Heart left ventricle (tissue), 16 donors: ENCODE measurements at regions not wholly inside any gene's neighbourhood (a gene's known extent, or its start where the extent isn't known, plus 50 kb on each side); places are given as distances from the start of the nearest gene placed in this dataset.

Experiments used
- ATAC-seq, 4 donors: fragments of 200-7000 bp; cut with Tn5 transposase; one replicate each; pipeline ENCODE4 v1.9.1; 2020 to 2022; ENCODE audit warnings: moderate library complexity in 4 of 4, mild to moderate bottlenecking in 3 of 4, moderate number of reproducible peaks in 1 of 4
- DNase-seq, 5 donors: peaks; one replicate each; pipeline ENCODE4 v3.0.0-alpha.2; 2020
- H3K27ac ChIP-seq, 12 donors: fragments of 200-600 bp; sonication (generic) in 4 of 12; one replicate each; pipeline versions ENCODE4 v1.5.0 to v1.8.0; 2016 to 2022; ENCODE audit warnings: mild to moderate bottlenecking in 2 of 12
- H3K27me3 ChIP-seq, 9 donors: fragments of 200-600 bp; sonication (generic) in 2 of 9; one replicate each; pipeline versions ENCODE4 v1.5.1 to v1.8.0; 2016 to 2022; ENCODE audit warnings: mild to moderate bottlenecking in 3 of 9
- H3K36me3 ChIP-seq, 9 donors: fragments of 200-600 bp; sonication (generic) in 2 of 9; one replicate each; pipeline versions ENCODE4 v1.5.0 to v1.8.0; 2018 to 2022; ENCODE audit warnings: mild to moderate bottlenecking in 2 of 9
- H3K4me1 ChIP-seq, 12 donors: fragments of 200-600 bp; sonication (generic) in 4 of 12; one replicate each; pipeline versions ENCODE4 v1.5.0 to v1.8.0; 2016 to 2022; ENCODE audit warnings: mild to moderate bottlenecking in 3 of 12
- H3K4me3 ChIP-seq, 12 donors: fragments of 200-600 bp; sonication (generic) in 4 of 12; one replicate each; pipeline versions ENCODE4 v1.5.0 to v1.8.0; 2017 to 2022; ENCODE audit warnings: mild to moderate bottlenecking in 9 of 12, moderate library complexity in 4 of 12
- H3K9me3 ChIP-seq, 12 donors: fragments of 200-600 bp; sonication (generic) in 4 of 12; one replicate each; pipeline versions ENCODE4 v1.5.0 to v1.8.0; 2016 to 2022; ENCODE audit warnings: mild to moderate bottlenecking in 1 of 12
- CTCF ChIP-seq, 12 donors: fragments of 200-600 bp; sonication (generic) in 4 of 12; IDR thresholded peaks; one replicate each; pipeline versions ENCODE4 v1.5.0 to v1.8.0; 2018 to 2022; ENCODE audit warnings: antibody characterized with exemption in 12 of 12, mild to moderate bottlenecking in 5 of 12
- POLR2A ChIP-seq, 2 donors: fragments of 450-650 bp; IDR thresholded peaks; one replicate each; pipeline ENCODE4 v1.6.1; 2017; ENCODE audit warnings: antibody characterized with exemption in 2 of 2, mild to moderate bottlenecking in 2 of 2, moderate library complexity in 2 of 2
- WGBS, 4 donors: extraction: QIAGEN DNeasy Blood & Tissue Kit in 2 of 4; methylation state at CpG; one replicate each; pipeline versions ENCODE4 v1.1.5 to v1.1.7; 2013 to 2018; 5-methylcytosine and 5-hydroxymethylcytosine counted together
- intact Hi-C, 10 donors: fragments of 100-400 bp; cut with DNase I; formaldehyde crosslinking; loops; one replicate each; pipeline versions ENCODE4 v1.11.1 to v1.14.2; 2022
- donor health status: ischemic (EF 13 %, LVEDD 7.1; RV severe dilation, severe dysfunction).
- donor health status: healthy with polysubstance abuse.
- donor health status: DM: no; HTN: yes; CAD: no.
- donor health status: DM: no; HTN: no; CAD: no.
- donor health status: ischemic (EF 25% LVEDD 6.9; RV normal size, moderate dysfunction).
- donor health status: ischemic (EF 25% LVEDD 5.7; RV mildly dilated, moderate dysfunction).
- donor health status: healthy.
- donor health status: DM: yes; HTN: yes; CAD: no.
- donor health status: ischemic (EF 35%, LVEDD 5.7; RV mildly dilated, moderate dysfunction).
- donor health status: nonischemic (EF 11% LVEDD 7.7; RV severe dilation, severe dysfunction).
- donor health status: DM: yes; HTN: yes; CAD: no.
- donor health status: PGD.
- donor health status: ischemic (EF 29% LVEDD 5.4; RV normal size, mild dysfunction).
- donor health status: nonischemic (EF 23%, LVEDD 6.1; RV moderate dilation, normal function).

- no peak overlapping the region for H3K27ac ChIP-seq
- no peak overlapping the region for H3K4me3 ChIP-seq
- peaks cover 0 to 19% (median 0%) of the 10 kb centered on the region in 9 donors for H3K27me3 ChIP-seq
- intact Hi-C loops, result no loop called here
- WGBS, 4 donors, result 76 to 92% (median 77%) methylated on average over 1 of the region's 1 CpG
- TF ChIP-seq POLR2A (IDR thresholded peaks at IDR 0.05) (no peak), CTCF (IDR thresholded peaks at IDR 0.05) (no peak)
- DNase-seq, result no peak
- no peak for ATAC-seq
- H3K4me1 ChIP-seq, result no peaks in the 10 kb centered on the region
- no peaks in the 10 kb centered on the region for H3K9me3 ChIP-seq
- H3K36me3 ChIP-seq, result no peaks in the 10 kb centered on the region
Measured at GRCh38 chr20:60236613-60237012, 278.4 kb downstream of the CDH26 start.

- Histone ChIP-seq H3K4me3 (no peak overlapping the region), H3K27ac (no peak overlapping the region), H3K4me1 (no peaks in the 10 kb centered on the region), H3K27me3 (peaks cover 0 to 19% (median 0%) of the 10 kb centered on the region in 9 donors), H3K36me3 (no peaks in the 10 kb centered on the region), H3K9me3 (no peaks in the 10 kb centered on the region)
- no peak for DNase-seq
- no peak for ATAC-seq
- intact Hi-C loops, result no loop called here
- TF ChIP-seq POLR2A (IDR thresholded peaks at IDR 0.05) (no peak), CTCF (IDR thresholded peaks at IDR 0.05) (no peak)
- 70 to 87% (median 78%) methylated on average over 6 to 7 of the region's 7 CpGs for WGBS, 4 donors
Measured at GRCh38 chr20:60237981-60238380, 279.8 kb downstream of the CDH26 start.

DNA sequence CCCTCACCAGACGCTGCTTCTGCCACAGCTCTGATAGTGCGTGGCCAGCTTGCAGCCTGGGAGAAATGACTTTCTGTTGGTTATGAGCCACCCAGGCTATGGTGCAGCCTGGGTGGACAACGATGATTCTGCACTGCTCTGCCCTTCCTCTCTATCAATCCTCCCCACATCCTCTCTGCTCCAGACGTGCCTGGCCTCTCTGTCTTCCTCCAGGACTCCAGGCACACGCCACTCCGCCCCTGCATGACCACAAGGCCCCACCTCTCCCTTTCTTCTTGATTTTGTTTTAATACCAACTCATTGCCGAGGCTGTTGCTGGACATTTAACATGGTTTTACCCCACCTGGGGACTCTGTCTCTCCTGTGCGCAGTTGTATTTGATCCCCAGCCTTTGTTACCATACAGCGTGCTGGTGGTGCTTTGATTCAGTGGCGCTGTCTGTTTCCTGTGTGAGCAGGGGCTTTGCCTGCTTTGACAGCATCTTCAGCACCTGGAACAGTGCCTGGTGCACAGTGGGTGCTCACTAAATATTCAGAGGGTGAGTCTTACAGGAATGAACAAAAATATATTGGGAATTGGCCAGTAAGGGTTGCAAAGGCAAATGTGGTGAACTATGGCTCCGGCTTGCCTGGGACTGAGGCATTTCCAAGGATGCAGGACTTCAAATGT, 280.9 kb downstream of the CDH26 start:
- Histone ChIP-seq H3K9me3 (no peaks in the 10 kb centered on the region), H3K4me3 (no peak overlapping the region), H3K27me3 (peaks cover 0 to 19% (median 0%) of the 10 kb centered on the region in 9 donors), H3K4me1 (no peaks in the 10 kb centered on the region), H3K36me3 (no peaks in the 10 kb centered on the region), H3K27ac (no peak overlapping the region)
- DNase-seq (no peak), ATAC-seq (no peak)
- WGBS, 4 donors, result 75 to 78% (median 76%) methylated on average over 11 of the region's 11 CpGs
- TF ChIP-seq CTCF (IDR thresholded peaks at IDR 0.05) (no peak), POLR2A (IDR thresholded peaks at IDR 0.05) (no peak)
- intact Hi-C loops, result no loop called here

GRCh38 chr20:60239956-60240355, 281.7 kb downstream of the CDH26 start:
- Histone ChIP-seq H3K9me3 (no peaks in the 10 kb centered on the region), H3K27me3 (peaks cover 0 to 19% (median 0%) of the 10 kb centered on the region in 9 donors), H3K27ac (no peak overlapping the region), H3K36me3 (no peaks in the 10 kb centered on the region), H3K4me3 (no peak overlapping the region), H3K4me1 (no peaks in the 10 kb centered on the region)
- WGBS, 4 donors, result 61 to 64% (median 63%) methylated on average over 12 of the region's 12 CpGs
- ATAC-seq (no peak), DNase-seq (no peak)
- TF ChIP-seq CTCF (IDR thresholded peaks at IDR 0.05), result no peak
- TF ChIP-seq POLR2A (IDR thresholded peaks at IDR 0.05), result no peak
- intact Hi-C loops, result no loop called here
